AG10803 (cell line): ENCODE measurements at regions not wholly inside any gene's neighbourhood (a gene's known extent, or its start where the extent isn't known, plus 50 kb on each side); places are given as distances from the start of the nearest gene placed in this dataset.
A peak's percentile ranks its signal among the peaks of the same experiment; 100 is the strongest.

Source experiments
- DNase-seq: peaks from one replicate; pipeline ENCODE4 v3.0.0; 2010; ENCODE audit warnings: low read depth
- H3K4me3 ChIP-seq: 2 replicates; pipeline ENCODE4 v1.5.1; 2011; ENCODE audit warnings: mild to moderate bottlenecking, low read length, control low read depth
- CTCF ChIP-seq: conservative IDR thresholded peaks from 2 replicates; pipeline ENCODE4 v1.5.1; 2011; ENCODE audit warnings: mild to moderate bottlenecking, low read length, control low read depth, inconsistent platforms

GRCh38 chr22:40112595-40112994 lies 65.1 kb upstream of the TNRC6B start:
- no peak for DNase-seq
- TF ChIP-seq CTCF, result no peak
- H3K4me3 ChIP-seq, result no peak overlapping the region

GRCh38 chr22:40113696-40114095 lies 64.0 kb upstream of the TNRC6B start:
- TF ChIP-seq CTCF, result no peak
- H3K4me3 ChIP-seq, result no peak overlapping the region
- peak; percentile 10 for DNase-seq

GRCh38 chr22:40114411-40114810 lies 63.3 kb upstream of the TNRC6B start:
- no peak overlapping the region for H3K4me3 ChIP-seq
- TF ChIP-seq CTCF, result no peak
- DNase-seq, result no peak

- no peak overlapping the region for H3K4me3 ChIP-seq
- TF ChIP-seq CTCF, result no peak
- no peak for DNase-seq
Measured at GRCh38 chr22:40116496-40117200, 61.1 kb upstream of the TNRC6B start.

- no peak for TF ChIP-seq CTCF
Measured at GRCh38 chr22:40118979-40119378, 58.7 kb upstream of the TNRC6B start.

GRCh38 chr22:40120848-40121247 lies 56.9 kb upstream of the TNRC6B start:
- no peak for DNase-seq
- no peak for TF ChIP-seq CTCF
- H3K4me3 ChIP-seq, result no peak overlapping the region

More at GRCh38 chr22:40118979-40119378, 58.7 kb upstream of the TNRC6B start:
- no peak overlapping the region for H3K4me3 ChIP-seq
- no peak for DNase-seq

GRCh38 chr22:40121461-40121860 lies 56.3 kb upstream of the TNRC6B start:
- no peak for TF ChIP-seq CTCF
- no peak overlapping the region for H3K4me3 ChIP-seq
- DNase-seq, result no peak
